HepG2 (cell line): ENCODE measurements at regions not wholly inside any gene's neighbourhood (a gene's known extent, or its start where the extent isn't known, plus 50 kb on each side); places are given as distances from the start of the nearest gene placed in this dataset.

Experiments used
- ATAC-seq: fragments of 200-7000 bp; cut with Tn5 transposase; 3 replicates; pipeline ENCODE4 v1.9.1; 2020; ENCODE audit warnings: mild to moderate bottlenecking, moderate library complexity
- BruUV-seq: library from RNA; stranded (reverse); fragments of 400-500 nt; replicated peaks from 2 replicates; lab custom pipeline; 2021; lab: Mats Ljungman, UMichigan
- CTCF ChIA-PET: fragments of 300-600 bp; formaldehyde crosslinking; extraction: SDS; loops from one replicate; lab custom pipeline; 2021; ENCODE audit warnings: low total read pairs, inconsistent platforms, low intra/inter-chr PET ratio; lab: Yijun Ruan, JAX
- POLR2A ChIA-PET: fragments of 350-600 bp; sonication (Branson Sonifier 250); formaldehyde crosslinking; loops from one replicate; lab custom pipeline; 2020; ENCODE audit warnings: antibody characterized with exemption, inconsistent platforms; lab: Yijun Ruan, JAX
- DNase-seq: peaks from one replicate; pipeline ENCODE4 v3.0.0-alpha.2; 2015; ENCODE audit warnings: low spot score
- FAIRE-seq: peaks from 3 replicates; lab custom pipeline; 2011; peaks lifted over from hg19 to GRCh38; lab: Jason Lieb, UNC
- H2AFZ ChIP-seq: one replicate; pipeline ENCODE4 v1.6.1; 2011; ENCODE audit warnings: low read length, inconsistent platforms
- H3K27ac ChIP-seq: fragments of 300-600 bp; 3 replicates; pipeline ENCODE4 v1.8.0; 2011; ENCODE audit warnings: mixed run types, mild to moderate bottlenecking, mixed read lengths, low read length, inconsistent platforms; ENCODE audit not compliant: insufficient read depth; ENCODE audit errors: extremely low read length
- H3K27me3 ChIP-seq, 2 experiments: fragments of 200-600 bp in 1 of 2; 2 replicates in 1 of 2; 3 replicates in 1 of 2; pipeline versions ENCODE4 v1.6.0 to v1.8.0; 2011; ENCODE audit warnings: low read length in 2 of 2, mild to moderate bottlenecking in 2 of 2, moderate library complexity in 2 of 2, inconsistent platforms in 1 of 2; ENCODE audit not compliant: insufficient read depth in 2 of 2, control insufficient read depth in 1 of 2
- H3K36me3 ChIP-seq, 2 experiments: fragments of 200-600 bp in 1 of 2; replicated peaks in 1 of 2; 2 replicates in 1 of 2; 3 replicates in 1 of 2; pipeline versions ENCODE4 v1.5.1 to v1.8.0; 2011; ENCODE audit warnings: low read length in 2 of 2, inconsistent platforms in 1 of 2; ENCODE audit not compliant: insufficient read depth in 2 of 2, control insufficient read depth in 1 of 2
- H3K4me1 ChIP-seq: 2 replicates; pipeline ENCODE4 v1.5.1; 2012; ENCODE audit warnings: low read length, inconsistent platforms; ENCODE audit not compliant: insufficient read depth
- H3K4me2 ChIP-seq: 2 replicates; pipeline ENCODE4 v1.6.0; 2011; ENCODE audit warnings: low read depth, low read length, inconsistent platforms
- H3K4me3 ChIP-seq, 3 experiments: fragments of 200-600 bp in 1 of 3; sonication (generic), shearing (Covaris generic) in 1 of 3; replicated peaks in 1 of 3; 2 replicates each; pipeline ENCODE4 v1.5.1; 2011 to 2016; ENCODE audit warnings: low read length in 3 of 3, inconsistent platforms in 2 of 3, low read depth in 2 of 3, mild to moderate bottlenecking in 2 of 3, control low read depth in 1 of 3, mixed read lengths in 1 of 3; ENCODE audit not compliant: insufficient read depth in 1 of 3
- H3K79me2 ChIP-seq: one replicate; pipeline ENCODE4 v1.6.1; 2011; ENCODE audit warnings: low read length, inconsistent platforms; ENCODE audit not compliant: insufficient read depth
- H3K9ac ChIP-seq: 2 replicates; pipeline ENCODE4 v1.6.0; 2011; ENCODE audit warnings: mild to moderate bottlenecking, low read depth, low read length, inconsistent platforms; ENCODE audit not compliant: insufficient read depth
- H3K9me3 ChIP-seq: 2 replicates; pipeline ENCODE4 v1.5.1; 2012; ENCODE audit warnings: mild to moderate bottlenecking, low read length
- H4K20me1 ChIP-seq: 2 replicates; pipeline ENCODE4 v1.6.0; 2011; ENCODE audit warnings: inconsistent platforms, mild to moderate bottlenecking, low read length, moderate library complexity; ENCODE audit not compliant: insufficient read depth
- ARNTL ChIP-seq: sonication (generic); formaldehyde crosslinking; IDR thresholded peaks from 2 replicates; pipeline ENCODE4 v1.4.0; 2020; ENCODE audit warnings: mild to moderate bottlenecking, missing genetic modification reagents
- ASH2L ChIP-seq: fragments of 300-600, 200-600 bp; sonication (generic); IDR thresholded peaks from 2 replicates; pipeline ENCODE4 v1.7.0; 2017; ENCODE audit warnings: low read depth, mild to moderate bottlenecking, moderate library complexity, mixed read lengths, low read length; ENCODE audit not compliant: insufficient read length
- ATF7 ChIP-seq, 2 experiments: fragments of 450-650 bp in 1 of 2; sonication (generic) in 1 of 2; formaldehyde crosslinking in 1 of 2; IDR thresholded peaks; 2 replicates each; pipeline versions ENCODE4 v1.4.0 to v1.6.1; 2016 to 2020; ENCODE audit warnings: antibody characterized with exemption in 1 of 2, mild to moderate bottlenecking in 1 of 2, missing genetic modification reagents in 1 of 2
- ATF7-NPFF ChIP-seq: sonication (generic); formaldehyde crosslinking; IDR thresholded peaks from 2 replicates; pipeline ENCODE4 v1.8.1; 2023; ENCODE audit warnings: mild to moderate bottlenecking, low read depth, missing genetic modification reagents, moderate library complexity
- CAMTA2 ChIP-seq: sonication (generic); formaldehyde crosslinking; IDR thresholded peaks from 2 replicates; pipeline ENCODE4 v1.4.0; 2020; ENCODE audit warnings: mild to moderate bottlenecking, missing genetic modification reagents, borderline replicate concordance
- CREB1 ChIP-seq, 2 experiments: fragments of 450-650 bp in 1 of 2; IDR thresholded peaks; 2 replicates each; pipeline ENCODE4 v1.6.1; 2016 to 2017; ENCODE audit warnings: control low read depth in 1 of 2, mild to moderate bottlenecking in 1 of 2, missing compliant biosample characterization in 1 of 2, missing genetic modification characterization in 1 of 2
- ETV6 ChIP-seq: sonication (generic); formaldehyde crosslinking; conservative IDR thresholded peaks from 2 replicates; pipeline ENCODE4 v1.4.0; 2020; ENCODE audit warnings: missing genetic modification reagents
- HOXA3 ChIP-seq: sonication (generic); formaldehyde crosslinking; IDR thresholded peaks from 2 replicates; pipeline ENCODE4 v1.5.0; 2020; ENCODE audit warnings: missing genetic modification reagents
- LCORL ChIP-seq, 2 experiments: fragments of 450-650 bp in 1 of 2; sonication (generic) in 1 of 2; formaldehyde crosslinking in 1 of 2; IDR thresholded peaks; 2 replicates each; pipeline versions ENCODE4 v1.5.0 to v1.6.1; 2017 to 2020; ENCODE audit warnings: antibody characterized with exemption in 1 of 2, missing genetic modification reagents in 1 of 2
- MBNL3 ChIP-seq: fragments of 250-450 bp; sonication (Bioruptor Pico); conservative IDR thresholded peaks from 2 replicates; pipeline ENCODE4 v1.8.0; 2022; ENCODE audit warnings: mild to moderate bottlenecking, inconsistent platforms
- NFYB ChIP-seq: sonication (generic); formaldehyde crosslinking; IDR thresholded peaks from 2 replicates; pipeline ENCODE4 v1.4.0; 2020; ENCODE audit warnings: missing genetic modification reagents
- NFYC ChIP-seq: IDR thresholded peaks from 2 replicates; pipeline ENCODE4 v1.6.1; 2016; ENCODE audit warnings: missing genetic modification reagents, missing compliant biosample characterization
- ONECUT2 ChIP-seq: sonication (generic); formaldehyde crosslinking; IDR thresholded peaks from 2 replicates; pipeline ENCODE4 v1.4.0; 2020; ENCODE audit warnings: missing genetic modification reagents
- RAD51 ChIP-seq: fragments of 450-650 bp; IDR thresholded peaks from 2 replicates; pipeline ENCODE4 v1.6.1; 2016; ENCODE audit warnings: borderline replicate concordance
- SMARCE1 ChIP-seq: fragments of 450-650 bp; IDR thresholded peaks from 2 replicates; pipeline ENCODE4 v1.6.1; 2017; ENCODE audit warnings: borderline replicate concordance
- TEAD2 ChIP-seq: sonication (generic); formaldehyde crosslinking; IDR thresholded peaks from 2 replicates; pipeline ENCODE4 v1.9.0; 2021; ENCODE audit warnings: missing genetic modification reagents
- ZNF143 ChIP-seq: sonication (generic); formaldehyde crosslinking; IDR thresholded peaks from 2 replicates; pipeline ENCODE4 v1.4.0; 2020; ENCODE audit warnings: missing genetic modification reagents
- ZNF160 ChIP-seq: sonication (generic); formaldehyde crosslinking; IDR thresholded peaks from 2 replicates; pipeline ENCODE4 v1.8.0; 2022; ENCODE audit warnings: mild to moderate bottlenecking, inconsistent platforms, missing genetic modification reagents
- ZNF512 ChIP-seq: sonication (generic); formaldehyde crosslinking; IDR thresholded peaks from 2 replicates; pipeline ENCODE4 v1.4.0; 2020; ENCODE audit warnings: mild to moderate bottlenecking, missing genetic modification reagents
- ZNF710 ChIP-seq: sonication (generic); formaldehyde crosslinking; IDR thresholded peaks from 2 replicates; pipeline ENCODE4 v1.5.0; 2020; ENCODE audit warnings: mild to moderate bottlenecking, missing genetic modification reagents, borderline replicate concordance
- ZNF770 ChIP-seq: sonication (generic); formaldehyde crosslinking; IDR thresholded peaks from 2 replicates; pipeline ENCODE4 v1.5.0; 2020; ENCODE audit warnings: mild to moderate bottlenecking, missing genetic modification reagents
- WGBS: methylation state at CpG from one replicate; pipeline ENCODE4 v1.1.6; 2017; ENCODE audit warnings: low lambda C conversion rate; 5-methylcytosine and 5-hydroxymethylcytosine counted together
- in situ Hi-C: cut with HindIII; loops from 2 replicates; pipeline ENCODE4 v1.10.0; 2017; ENCODE audit warnings: low pct_unique_long_range_greater_than_20kb; ENCODE audit not compliant: extremely low pct_ligation_motif_present
- intact Hi-C: fragments of 100-400 bp; cut with micrococcal nuclease; formaldehyde crosslinking; loops from one replicate; pipeline ENCODE4 v1.10.0; 2022; ENCODE audit not compliant: unreplicated experiment

- ATAC-seq (no peak), DNase-seq (no peak), FAIRE-seq (no peak)
- BruUV-seq = no TSS peak
- ChIA-PET CTCF (no interaction called here), POLR2A (no interaction called here)
- no peaks in the 10 kb centered on the region for H3K36me3 ChIP-seq
- no peaks in the 10 kb centered on the region for H3K79me2 ChIP-seq
- no peak overlapping the region for H3K4me2 ChIP-seq
- intact Hi-C loops (no loop called here), in situ Hi-C loops (no loop called here)
- WGBS = 31% methylated on average over 7 of the region's 9 CpGs
- no peaks in the 10 kb centered on the region for H4K20me1 ChIP-seq
- H3K27me3 ChIP-seq = peaks cover 1 to 14% of the 10 kb centered on the region in 2 experiments; a peak in 2 of 5 replicates
- no peaks in the 10 kb centered on the region for H3K9me3 ChIP-seq
- H3K4me3 ChIP-seq = no peak overlapping the region
- H3K4me1 ChIP-seq = no peaks in the 10 kb centered on the region
- no peak overlapping the region for H2AFZ ChIP-seq
- no peak overlapping the region for H3K9ac ChIP-seq
- no peak overlapping the region for H3K27ac ChIP-seq
- peak; percentile 33; the same call in 1 of the 2 replicates for TF ChIP-seq RAD51
- no peak for TF ChIP-seq ZNF710 (CRISPR knock-in tag)
- no peak for TF ChIP-seq ZNF160 (CRISPR knock-in tag)
- TF ChIP-seq ATF7-NPFF (CRISPR knock-in tag) = no peak
- no peak for TF ChIP-seq CAMTA2 (CRISPR knock-in tag)
- no peak for TF ChIP-seq ZNF770 (CRISPR knock-in tag)
- TF ChIP-seq ATF7 (IDR thresholded peaks at IDR 0.05) = no peak
- TF ChIP-seq ATF7 (CRISPR knock-in tag; IDR thresholded peaks at IDR 0.05) = no peak
- TF ChIP-seq SMARCE1 = no peak
- no peak for TF ChIP-seq HOXA3 (CRISPR knock-in tag)
- no peak for TF ChIP-seq ZNF143 (CRISPR knock-in tag)
- no peak for TF ChIP-seq ARNTL
- TF ChIP-seq NFYC (CRISPR knock-in tag) = peak; percentile 47
- TF ChIP-seq TEAD2 = no peak
- no peak for TF ChIP-seq LCORL (IDR thresholded peaks at IDR 0.05)
- no peak for TF ChIP-seq LCORL (CRISPR knock-in tag; IDR thresholded peaks at IDR 0.05)
- TF ChIP-seq ONECUT2 (CRISPR knock-in tag) = no peak
- peak; percentile 73 for TF ChIP-seq CREB1 (IDR thresholded peaks at IDR 0.05)
- TF ChIP-seq CREB1 (CRISPR knock-in tag; IDR thresholded peaks at IDR 0.05) = no peak
- TF ChIP-seq MBNL3 (CRISPR knock-in tag) = no peak
- TF ChIP-seq ETV6 (CRISPR knock-in tag) = no peak
- TF ChIP-seq ZNF512 (CRISPR knock-in tag) = no peak
- TF ChIP-seq ASH2L = no peak
- peak; percentile 45 for TF ChIP-seq NFYB (CRISPR knock-in tag)
Measured at GRCh38 chr1:11365744-11366387, 92.9 kb downstream of the UBIAD1 start.
